IMR-90 (cell line): ENCODE measurements at regions not wholly inside any gene's neighbourhood (a gene's known extent, or its start where the extent isn't known, plus 50 kb on each side); places are given as distances from the start of the nearest gene placed in this dataset.
A peak's percentile ranks its signal among the peaks of the same experiment; 100 is the strongest.

ENCODE experiments used
- ATAC-seq: fragments of 200-7000 bp; cut with Tn5 transposase; 2 replicates; pipeline ENCODE4 v1.9.1; 2020; ENCODE audit warnings: low read depth, mild to moderate bottlenecking, moderate library complexity
- BruUV-seq: library from RNA; stranded (reverse); fragments of 400-500 nt; replicated peaks from 2 replicates; lab custom pipeline; 2021; lab: Mats Ljungman, UMichigan
- CTCF ChIA-PET: fragments of 300-600 bp; formaldehyde crosslinking; extraction: SDS; loops from one replicate; lab custom pipeline; 2021; ENCODE audit warnings: antibody characterized with exemption; lab: Yijun Ruan, JAX
- POLR2A ChIA-PET: fragments of 300-600 bp; sonication (Branson Sonifier 250); formaldehyde crosslinking; loops from one replicate; lab custom pipeline; 2022; ENCODE audit warnings: antibody characterized with exemption; ENCODE audit not compliant: unreplicated experiment; lab: Charles Lee
- DNase-seq: peaks from one replicate; pipeline ENCODE4 v3.0.0; 2013
- H2AFZ ChIP-seq: replicated peaks from 2 replicates; pipeline ENCODE3; 2013; ENCODE audit warnings: low read length, mild to moderate bottlenecking; ENCODE audit not compliant: poor library complexity
- H2AK5ac ChIP-seq: 2 replicates; pipeline ENCODE4 v1.6.1; 2013; ENCODE audit warnings: low read depth, low read length, inconsistent platforms
- H2AK9ac ChIP-seq: replicated peaks from 2 replicates; pipeline ENCODE3; 2013; ENCODE audit warnings: mild to moderate bottlenecking, low read depth, low read length, moderate library complexity; ENCODE audit not compliant: poor library complexity
- H2BK120ac ChIP-seq: 2 replicates; pipeline ENCODE4 v1.6.1; 2013; ENCODE audit warnings: low read depth, low read length, inconsistent platforms
- H2BK15ac ChIP-seq: 3 replicates; pipeline ENCODE4 v1.6.1; 2013; ENCODE audit warnings: low read depth, low read length, inconsistent platforms
- H2BK20ac ChIP-seq: 2 replicates; pipeline ENCODE4 v1.6.1; 2013; ENCODE audit warnings: low read depth, mild to moderate bottlenecking, inconsistent platforms, low read length, moderate library complexity
- H2BK5ac ChIP-seq: 2 replicates; pipeline ENCODE4 v1.6.1; 2013; ENCODE audit warnings: mild to moderate bottlenecking, low read depth, low read length, inconsistent platforms; ENCODE audit not compliant: poor library complexity, severe bottlenecking
- H3K14ac ChIP-seq: replicated peaks from 2 replicates; pipeline ENCODE4 v1.6.1; 2013; ENCODE audit warnings: low read depth, low read length, inconsistent platforms
- H3K18ac ChIP-seq: 2 replicates; pipeline ENCODE4 v1.6.1; 2013; ENCODE audit warnings: low read depth, low read length, control low read depth
- H3K23ac ChIP-seq: 2 replicates; pipeline ENCODE4 v1.6.1; 2013; ENCODE audit warnings: low read depth, low read length, inconsistent platforms
- H3K27ac ChIP-seq: 2 replicates; pipeline ENCODE4 v1.5.1; 2013; ENCODE audit warnings: mild to moderate bottlenecking, control low read depth, low read length; ENCODE audit not compliant: insufficient read depth
- H3K27me3 ChIP-seq: 2 replicates; pipeline ENCODE4 v1.6.1; 2013; ENCODE audit warnings: low read length; ENCODE audit not compliant: control insufficient read depth, insufficient read depth
- H3K36me3 ChIP-seq: 2 replicates; pipeline ENCODE4 v1.6.1; 2013; ENCODE audit warnings: low read length, mixed read lengths; ENCODE audit not compliant: control insufficient read depth, insufficient read depth
- H3K4ac ChIP-seq: 2 replicates; pipeline ENCODE4 v1.6.1; 2013; ENCODE audit warnings: low read depth, low read length, inconsistent platforms
- H3K4me1 ChIP-seq: 2 replicates; pipeline ENCODE4 v1.6.1; 2013; ENCODE audit warnings: low read length, mixed read lengths; ENCODE audit not compliant: control insufficient read depth, insufficient read depth
- H3K4me2 ChIP-seq: 2 replicates; pipeline ENCODE4 v1.6.1; 2013; ENCODE audit warnings: low read depth, mild to moderate bottlenecking, control low read depth, low read length, moderate library complexity
- H3K4me3 ChIP-seq: 2 replicates; pipeline ENCODE4 v1.5.1; 2013; ENCODE audit warnings: low read depth, mild to moderate bottlenecking, control low read depth, low read length, moderate library complexity; ENCODE audit not compliant: insufficient read depth
- H3K56ac ChIP-seq: 2 replicates; pipeline ENCODE4 v1.6.1; 2013; ENCODE audit warnings: low read length, inconsistent platforms; ENCODE audit not compliant: insufficient read depth; ENCODE audit errors: extremely low read depth
- H3K79me1 ChIP-seq, 2 experiments: 2 replicates each; pipeline ENCODE4 v1.6.1; 2013; ENCODE audit warnings: low read length in 2 of 2, inconsistent platforms in 1 of 2, low read depth in 1 of 2
- H3K9ac ChIP-seq: 2 replicates; pipeline ENCODE4 v1.6.1; 2013; ENCODE audit warnings: low read depth, low read length, control low read depth
- H3K9me1 ChIP-seq: 2 replicates; pipeline ENCODE4 v1.6.1; 2013; ENCODE audit warnings: low read length, inconsistent platforms; ENCODE audit not compliant: insufficient read depth
- H3K9me3 ChIP-seq: 2 replicates; pipeline ENCODE4 v1.6.1; 2013; ENCODE audit warnings: low read length; ENCODE audit not compliant: control insufficient read depth, insufficient read depth
- H4K20me1 ChIP-seq: 2 replicates; pipeline ENCODE4 v1.6.1; 2013; ENCODE audit warnings: low read length, inconsistent platforms; ENCODE audit not compliant: insufficient read depth
- H4K5ac ChIP-seq: 2 replicates; pipeline ENCODE4 v1.6.1; 2013; ENCODE audit warnings: mild to moderate bottlenecking, low read depth, low read length, control low read depth
- H4K8ac ChIP-seq, 2 experiments: 2 replicates each; pipeline ENCODE4 v1.6.1; 2013; ENCODE audit warnings: low read depth in 2 of 2, low read length in 2 of 2, control low read depth in 1 of 2, inconsistent platforms in 1 of 2
- H4K91ac ChIP-seq: 2 replicates; pipeline ENCODE4 v1.6.1; 2013; ENCODE audit warnings: low read depth, low read length, inconsistent platforms; ENCODE audit not compliant: insufficient read depth
- MAFK ChIP-seq: IDR thresholded peaks from 2 replicates; pipeline ENCODE4 v1.6.1; 2012; ENCODE audit warnings: low read depth, low read length, improper control_type of control experiment
- RAD21 ChIP-seq: IDR thresholded peaks from 2 replicates; pipeline ENCODE4 v1.6.1; 2012; ENCODE audit warnings: low read length, improper control_type of control experiment
- SMC3 ChIP-seq: fragments of 150-350 bp; IDR thresholded peaks from 2 replicates; pipeline ENCODE4 v1.6.1; 2016; ENCODE audit warnings: low read depth, mild to moderate bottlenecking, antibody characterized with exemption, low read length, moderate library complexity
- WGBS, 2 experiments: methylation state at CpG; one replicate each; pipeline versions ENCODE4 v1.1.5 to v1.1.7; 2013; ENCODE audit warnings: missing lambda C conversion rate in 2 of 2; ENCODE audit not compliant: insufficient read length in 1 of 2; ENCODE audit errors: extremely low coverage in 2 of 2; 5-methylcytosine and 5-hydroxymethylcytosine counted together
- dilution Hi-C: fragments of 300-500 bp; cut with HindIII; formaldehyde crosslinking; loops from one replicate; pipeline ENCODE4 v1.14.3; 2018; ENCODE audit warnings: low sequenced_read_pairs; ENCODE audit not compliant: unreplicated experiment
- in situ Hi-C: fragments of 300-500 bp; cut with MboI; formaldehyde crosslinking; loops from 3 replicates; pipeline ENCODE4 v1.14.3; 2019; ENCODE audit warnings: low sequenced_read_pairs, inconsistent platforms, mixed read lengths
- intact Hi-C: fragments of 100-400 bp; cut with micrococcal nuclease; formaldehyde crosslinking; loops from 2 replicates; pipeline ENCODE4 v1.10.0; 2022
- TF ChIP-seq, protein P1 (sequence below): conservative IDR thresholded peaks from 2 replicates; pipeline ENCODE4 v1.5.1; 2012; ENCODE audit warnings: mild to moderate bottlenecking, low read depth, low read length, improper control_type of control experiment

DNA sequence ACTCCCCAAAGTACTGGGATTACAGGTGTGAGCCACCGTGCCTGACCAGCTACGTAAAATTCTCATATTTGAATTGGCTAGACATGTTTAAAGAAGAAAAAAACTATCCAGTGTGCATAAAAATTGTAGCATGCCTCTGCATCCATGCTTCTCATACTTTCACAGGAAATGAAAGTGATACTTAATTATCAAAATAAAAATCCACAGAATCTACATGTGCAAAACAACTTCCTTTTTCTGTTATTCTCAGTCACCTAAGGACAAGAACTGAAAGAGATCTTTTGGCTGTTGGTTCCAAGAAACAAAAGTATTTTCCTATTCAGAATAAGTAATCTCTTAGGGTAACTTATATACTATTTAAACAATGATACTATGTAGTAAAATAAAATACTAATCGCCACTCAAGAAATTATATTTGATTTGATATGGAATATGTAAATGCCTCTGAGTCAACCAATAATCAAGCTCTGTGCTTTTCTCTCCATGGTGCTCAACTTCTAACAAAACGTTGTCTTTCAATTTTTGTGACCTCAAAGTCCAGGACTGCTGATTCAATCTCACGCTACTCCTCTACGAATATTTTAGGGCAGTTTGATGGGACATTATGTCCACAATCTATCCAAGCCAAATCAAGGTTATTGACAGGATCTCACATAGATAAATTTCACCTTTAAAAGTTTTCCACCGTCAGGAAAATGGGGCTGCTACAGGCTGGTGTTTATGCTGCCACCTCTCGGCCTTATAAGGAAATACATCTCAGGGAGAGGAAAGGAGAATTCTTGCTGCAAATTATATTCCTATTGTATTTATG is 102.7 kb downstream of the ZNF281 start:
- TF ChIP-seq, protein P1, sequence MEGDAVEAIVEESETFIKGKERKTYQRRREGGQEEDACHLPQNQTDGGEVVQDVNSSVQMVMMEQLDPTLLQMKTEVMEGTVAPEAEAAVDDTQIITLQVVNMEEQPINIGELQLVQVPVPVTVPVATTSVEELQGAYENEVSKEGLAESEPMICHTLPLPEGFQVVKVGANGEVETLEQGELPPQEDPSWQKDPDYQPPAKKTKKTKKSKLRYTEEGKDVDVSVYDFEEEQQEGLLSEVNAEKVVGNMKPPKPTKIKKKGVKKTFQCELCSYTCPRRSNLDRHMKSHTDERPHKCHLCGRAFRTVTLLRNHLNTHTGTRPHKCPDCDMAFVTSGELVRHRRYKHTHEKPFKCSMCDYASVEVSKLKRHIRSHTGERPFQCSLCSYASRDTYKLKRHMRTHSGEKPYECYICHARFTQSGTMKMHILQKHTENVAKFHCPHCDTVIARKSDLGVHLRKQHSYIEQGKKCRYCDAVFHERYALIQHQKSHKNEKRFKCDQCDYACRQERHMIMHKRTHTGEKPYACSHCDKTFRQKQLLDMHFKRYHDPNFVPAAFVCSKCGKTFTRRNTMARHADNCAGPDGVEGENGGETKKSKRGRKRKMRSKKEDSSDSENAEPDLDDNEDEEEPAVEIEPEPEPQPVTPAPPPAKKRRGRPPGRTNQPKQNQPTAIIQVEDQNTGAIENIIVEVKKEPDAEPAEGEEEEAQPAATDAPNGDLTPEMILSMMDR: peak; percentile 70
- TF ChIP-seq MAFK (no peak), SMC3 (peak; percentile 63), RAD21 (peak; percentile 67)
- Histone ChIP-seq H2BK20ac (peak overlapping the region; percentile 68; the same call in 1 of the 2 replicates), H4K5ac (peak overlapping the region; percentile 81; the same call in 1 of the 2 replicates), H2AFZ (no peak overlapping the region), H3K27ac (no peak overlapping the region), H3K4ac (peak overlapping the region; percentile 21; the same call in 1 of the 2 replicates), H4K20me1 (no peaks in the 10 kb centered on the region), H2AK9ac (no peak overlapping the region), H3K27me3 (no peaks in the 10 kb centered on the region), H3K9me1 (no peaks in the 10 kb centered on the region), H3K4me1 (peaks cover under 1% of the 10 kb centered on the region; the same call in 1 of the 2 replicates), H2BK120ac (peak overlapping the region; percentile 55; the same call in 1 of the 2 replicates), H2AK5ac (no peak overlapping the region), H4K91ac (no peak overlapping the region), H2BK5ac (no peak overlapping the region), H3K18ac (no peak overlapping the region; the same call in 1 of the 2 replicates), H3K36me3 (no peaks in the 10 kb centered on the region), H2BK15ac (no peak overlapping the region; the same call in 2 of the 3 replicates), H3K4me3 (no peak overlapping the region), H3K23ac (no peak overlapping the region), H3K4me2 (no peak overlapping the region), H4K8ac (peak overlapping the region in 1 of 2 experiments; percentile 59; a peak in 2 of 4 replicates), H3K14ac (no peak overlapping the region), H3K9me3 (no peaks in the 10 kb centered on the region), H3K9ac (no peak overlapping the region), H3K79me1 (no peaks in the 10 kb centered on the region), H3K56ac (no peak overlapping the region)
- intact Hi-C loops (loop anchor here (2.0 to 10.0 kb wide), 3 partner anchors 168 to 622 kb away; no protein-coding TSS in a partner anchor), dilution Hi-C loops (no loop called here), in situ Hi-C loops (no loop called here)
- ChIA-PET POLR2A (no interaction called here), CTCF (interaction anchor here (0.6 kb wide), 1 partner anchor 9 kb away, joined by 3 read pairs; no protein-coding TSS in a partner anchor)
- BruUV-seq: no TSS peak
- ATAC-seq: peak; percentile 61; the same call in 1 of the 2 replicates
- WGBS, 2 experiments: no CpG with 5 or more reads among the region's 8 CpGs
- peak; percentile 46 for DNase-seq
